GM23338 (cell line): ENCODE measurements at regions not wholly inside any gene's neighbourhood (a gene's known extent, or its start where the extent isn't known, plus 50 kb on each side); places are given as distances from the start of the nearest gene placed in this dataset.

Source experiments
- ATAC-seq: fragments of 200-7000 bp; cut with Tn5 transposase; 3 replicates; pipeline ENCODE4 v1.9.1; 2020
- DNase-seq: peaks from one replicate; pipeline ENCODE4 v3.0.0-alpha.2; 2015; ENCODE audit warnings: low spot score
- H2AFZ ChIP-seq: fragments of 200-600 bp; sonication (generic); 2 replicates; pipeline ENCODE4 v1.8.0; 2016; ENCODE audit warnings: antibody characterized with exemption, mild to moderate bottlenecking, moderate library complexity
- H3F3A ChIP-seq: fragments of 200-600 bp; sonication (generic); replicated peaks from 2 replicates; pipeline ENCODE4 v1.8.0; 2017; ENCODE audit warnings: antibody characterized with exemption, mixed run types, low read depth
- H3K27ac ChIP-seq: fragments of 200-600 bp; sonication (generic); 2 replicates; pipeline ENCODE4 v1.6.1; 2016; ENCODE audit warnings: low read depth
- H3K27me3 ChIP-seq: fragments of 200-600 bp; sonication (generic); 2 replicates; pipeline ENCODE4 v1.8.0; 2016; ENCODE audit warnings: mild to moderate bottlenecking, mixed run types, moderate library complexity; ENCODE audit not compliant: insufficient read depth
- H3K36me3 ChIP-seq: fragments of 200-600 bp; sonication (generic); 2 replicates; pipeline ENCODE4 v1.8.0; 2016; ENCODE audit warnings: mild to moderate bottlenecking; ENCODE audit not compliant: insufficient read depth
- H3K4me1 ChIP-seq: fragments of 200-600 bp; sonication (generic); 2 replicates; pipeline ENCODE4 v1.8.0; 2016; ENCODE audit warnings: mild to moderate bottlenecking, moderate library complexity; ENCODE audit not compliant: insufficient read depth
- H3K4me2 ChIP-seq: fragments of 200-600 bp; sonication (generic); 2 replicates; pipeline ENCODE4 v1.7.1; 2017; ENCODE audit warnings: mixed run types
- H3K4me3 ChIP-seq: fragments of 200-600 bp; sonication (generic); 2 replicates; pipeline ENCODE4 v1.6.1; 2016; ENCODE audit warnings: mixed run types
- H3K79me2 ChIP-seq: fragments of 200-600 bp; sonication (generic); replicated peaks from 2 replicates; pipeline ENCODE4 v1.8.0; 2017; ENCODE audit warnings: mild to moderate bottlenecking; ENCODE audit not compliant: insufficient read depth
- H3K9me2 ChIP-seq: fragments of 200-600 bp; sonication (generic); 2 replicates; pipeline ENCODE4 v1.8.0; 2017; ENCODE audit not compliant: insufficient read depth
- H4K20me1 ChIP-seq: fragments of 200-600 bp; sonication (generic); replicated peaks from 2 replicates; pipeline ENCODE4 v1.8.0; 2017; ENCODE audit warnings: mild to moderate bottlenecking; ENCODE audit not compliant: insufficient read depth
- H3K27ac Mint-ChIP-seq: 2 replicates; pipeline ENCODE4 v1.8.0; 2020; ENCODE audit warnings: inconsistent platforms, mild to moderate bottlenecking, moderate library complexity, mixed read lengths
- H3K27me3 Mint-ChIP-seq: 3 replicates; pipeline ENCODE4 v1.8.0; 2022; ENCODE audit warnings: low read depth, mild to moderate bottlenecking, moderate library complexity, mixed read lengths, inconsistent platforms; ENCODE audit not compliant: insufficient read depth, poor library complexity
- H3K36me3 Mint-ChIP-seq: 3 replicates; pipeline ENCODE4 v1.8.0; 2021; ENCODE audit warnings: low read depth, mild to moderate bottlenecking, inconsistent platforms, moderate library complexity, mixed read lengths
- H3K4me1 Mint-ChIP-seq: 3 replicates; pipeline ENCODE4 v1.8.0; 2020; ENCODE audit warnings: mild to moderate bottlenecking, inconsistent platforms, mixed read lengths
- H3K4me3 Mint-ChIP-seq: 3 replicates; pipeline ENCODE4 v1.8.0; 2021; ENCODE audit warnings: moderate library complexity, mild to moderate bottlenecking, inconsistent platforms, mixed read lengths
- H3K9me3 Mint-ChIP-seq: 3 replicates; pipeline ENCODE4 v1.8.0; 2020; ENCODE audit warnings: moderate library complexity, mild to moderate bottlenecking, inconsistent platforms, mixed read lengths
- CREB1 ChIP-seq: fragments of 250-450 bp; sonication (Bioruptor Pico); IDR thresholded peaks from 2 replicates; pipeline ENCODE4 v1.5.0; 2020; ENCODE audit warnings: low read depth, mild to moderate bottlenecking, moderate library complexity
- EZH2 ChIP-seq: fragments of 200-600 bp; sonication (generic); IDR thresholded peaks from one replicate; pipeline ENCODE4 v1.8.0; 2017; ENCODE audit warnings: antibody characterized with exemption, mild to moderate bottlenecking, low read depth; ENCODE audit not compliant: unreplicated experiment
- EZH2phosphoT487 ChIP-seq: fragments of 200-600 bp; sonication (generic); IDR thresholded peaks from one replicate; pipeline ENCODE4 v1.8.1; 2018; ENCODE audit warnings: antibody characterized with exemption; ENCODE audit not compliant: unreplicated experiment
- JUNB ChIP-seq: IDR thresholded peaks from one replicate; pipeline ENCODE4 v1.6.1; 2016; ENCODE audit warnings: antibody characterized with exemption; ENCODE audit not compliant: unreplicated experiment
- NANOG ChIP-seq: IDR thresholded peaks from 2 replicates; pipeline ENCODE4 v1.6.1; 2016; ENCODE audit warnings: antibody characterized with exemption, borderline replicate concordance
- POLR2AphosphoS5 ChIP-seq: IDR thresholded peaks from 2 replicates; pipeline ENCODE4 v1.6.1; 2016; ENCODE audit warnings: antibody characterized with exemption, low read depth
- STAT1 ChIP-seq: IDR thresholded peaks from one replicate; pipeline ENCODE4 v1.6.1; 2016; ENCODE audit warnings: antibody characterized with exemption; ENCODE audit not compliant: unreplicated experiment
- ZNF114 ChIP-seq: fragments of 250-450 bp; sonication (Bioruptor Pico); IDR thresholded peaks from 2 replicates; pipeline ENCODE4 v1.5.0; 2020; ENCODE audit warnings: mild to moderate bottlenecking, moderate library complexity
- ZNF331 ChIP-seq: fragments of 250-450 bp; sonication (Bioruptor Pico); IDR thresholded peaks from 2 replicates; pipeline ENCODE4 v1.5.0; 2020; ENCODE audit warnings: low read depth, mild to moderate bottlenecking, moderate library complexity
- TF ChIP-seq, protein P1 (sequence below): IDR thresholded peaks from 2 replicates; pipeline ENCODE4 v1.6.1; 2016; ENCODE audit warnings: antibody characterized with exemption
- TF ChIP-seq, protein P2 (sequence below): IDR thresholded peaks from one replicate; pipeline ENCODE4 v1.6.1; 2018; ENCODE audit warnings: antibody characterized with exemption; ENCODE audit not compliant: unreplicated experiment
- TF ChIP-seq, protein P3 (sequence below), 2 experiments: fragments of 200-600 bp in 1 of 2; sonication (generic) in 1 of 2; conservative IDR thresholded peaks; 2 replicates each; pipeline versions ENCODE4 v1.5.1 to v1.6.1; 2016 to 2017; ENCODE audit warnings: antibody characterized with exemption in 2 of 2, low read depth in 2 of 2, mild to moderate bottlenecking in 2 of 2, moderate library complexity in 1 of 2

DNA sequence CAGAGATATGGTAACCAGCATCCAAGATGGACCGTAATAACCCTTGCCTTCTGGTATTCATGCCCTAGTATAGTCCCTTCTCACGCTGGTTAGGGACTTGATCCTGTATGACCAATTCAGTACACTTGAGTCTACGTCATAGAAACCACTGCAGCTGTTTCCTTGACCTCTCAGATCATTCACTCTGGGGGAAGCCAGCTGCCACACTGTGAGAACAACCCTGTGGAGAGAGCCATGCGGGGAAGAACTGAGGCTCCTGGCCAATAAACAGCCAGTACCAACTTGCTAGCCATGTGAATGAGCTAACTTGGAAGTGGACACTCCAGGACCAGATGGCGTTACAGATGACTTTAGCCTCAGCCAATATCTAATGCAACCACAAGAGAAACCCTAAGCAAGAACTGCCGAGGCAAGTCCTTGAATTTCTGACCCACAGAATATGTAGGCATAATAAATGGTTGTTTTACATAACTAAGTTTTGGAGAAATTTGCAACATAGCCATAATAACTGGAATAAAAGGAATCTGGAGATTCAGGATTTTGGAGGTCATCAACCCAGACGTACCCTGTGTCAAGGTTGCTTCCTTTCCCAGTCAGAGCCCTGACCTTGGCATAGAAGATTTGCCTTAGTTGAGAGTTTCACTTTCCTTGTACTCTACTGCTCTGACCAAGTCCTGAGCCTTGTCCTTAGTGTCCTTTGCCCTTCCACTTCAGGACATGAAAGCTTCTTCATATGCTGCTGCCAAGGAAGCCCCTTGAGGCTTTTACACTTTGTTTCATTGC, 87.3 kb upstream of the ZNF81 start (continued):
- no peak for TF ChIP-seq EZH2phosphoT487
- no peak for TF ChIP-seq NANOG
- no peak for TF ChIP-seq STAT1
- TF ChIP-seq, protein P1, sequence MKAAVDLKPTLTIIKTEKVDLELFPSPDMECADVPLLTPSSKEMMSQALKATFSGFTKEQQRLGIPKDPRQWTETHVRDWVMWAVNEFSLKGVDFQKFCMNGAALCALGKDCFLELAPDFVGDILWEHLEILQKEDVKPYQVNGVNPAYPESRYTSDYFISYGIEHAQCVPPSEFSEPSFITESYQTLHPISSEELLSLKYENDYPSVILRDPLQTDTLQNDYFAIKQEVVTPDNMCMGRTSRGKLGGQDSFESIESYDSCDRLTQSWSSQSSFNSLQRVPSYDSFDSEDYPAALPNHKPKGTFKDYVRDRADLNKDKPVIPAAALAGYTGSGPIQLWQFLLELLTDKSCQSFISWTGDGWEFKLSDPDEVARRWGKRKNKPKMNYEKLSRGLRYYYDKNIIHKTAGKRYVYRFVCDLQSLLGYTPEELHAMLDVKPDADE: no peak
- no peak for TF ChIP-seq POLR2AphosphoS5
- TF ChIP-seq, protein P2, sequence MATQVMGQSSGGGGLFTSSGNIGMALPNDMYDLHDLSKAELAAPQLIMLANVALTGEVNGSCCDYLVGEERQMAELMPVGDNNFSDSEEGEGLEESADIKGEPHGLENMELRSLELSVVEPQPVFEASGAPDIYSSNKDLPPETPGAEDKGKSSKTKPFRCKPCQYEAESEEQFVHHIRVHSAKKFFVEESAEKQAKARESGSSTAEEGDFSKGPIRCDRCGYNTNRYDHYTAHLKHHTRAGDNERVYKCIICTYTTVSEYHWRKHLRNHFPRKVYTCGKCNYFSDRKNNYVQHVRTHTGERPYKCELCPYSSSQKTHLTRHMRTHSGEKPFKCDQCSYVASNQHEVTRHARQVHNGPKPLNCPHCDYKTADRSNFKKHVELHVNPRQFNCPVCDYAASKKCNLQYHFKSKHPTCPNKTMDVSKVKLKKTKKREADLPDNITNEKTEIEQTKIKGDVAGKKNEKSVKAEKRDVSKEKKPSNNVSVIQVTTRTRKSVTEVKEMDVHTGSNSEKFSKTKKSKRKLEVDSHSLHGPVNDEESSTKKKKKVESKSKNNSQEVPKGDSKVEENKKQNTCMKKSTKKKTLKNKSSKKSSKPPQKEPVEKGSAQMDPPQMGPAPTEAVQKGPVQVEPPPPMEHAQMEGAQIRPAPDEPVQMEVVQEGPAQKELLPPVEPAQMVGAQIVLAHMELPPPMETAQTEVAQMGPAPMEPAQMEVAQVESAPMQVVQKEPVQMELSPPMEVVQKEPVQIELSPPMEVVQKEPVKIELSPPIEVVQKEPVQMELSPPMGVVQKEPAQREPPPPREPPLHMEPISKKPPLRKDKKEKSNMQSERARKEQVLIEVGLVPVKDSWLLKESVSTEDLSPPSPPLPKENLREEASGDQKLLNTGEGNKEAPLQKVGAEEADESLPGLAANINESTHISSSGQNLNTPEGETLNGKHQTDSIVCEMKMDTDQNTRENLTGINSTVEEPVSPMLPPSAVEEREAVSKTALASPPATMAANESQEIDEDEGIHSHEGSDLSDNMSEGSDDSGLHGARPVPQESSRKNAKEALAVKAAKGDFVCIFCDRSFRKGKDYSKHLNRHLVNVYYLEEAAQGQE: no peak
- TF ChIP-seq EZH2: no peak
- TF ChIP-seq, protein P3, sequence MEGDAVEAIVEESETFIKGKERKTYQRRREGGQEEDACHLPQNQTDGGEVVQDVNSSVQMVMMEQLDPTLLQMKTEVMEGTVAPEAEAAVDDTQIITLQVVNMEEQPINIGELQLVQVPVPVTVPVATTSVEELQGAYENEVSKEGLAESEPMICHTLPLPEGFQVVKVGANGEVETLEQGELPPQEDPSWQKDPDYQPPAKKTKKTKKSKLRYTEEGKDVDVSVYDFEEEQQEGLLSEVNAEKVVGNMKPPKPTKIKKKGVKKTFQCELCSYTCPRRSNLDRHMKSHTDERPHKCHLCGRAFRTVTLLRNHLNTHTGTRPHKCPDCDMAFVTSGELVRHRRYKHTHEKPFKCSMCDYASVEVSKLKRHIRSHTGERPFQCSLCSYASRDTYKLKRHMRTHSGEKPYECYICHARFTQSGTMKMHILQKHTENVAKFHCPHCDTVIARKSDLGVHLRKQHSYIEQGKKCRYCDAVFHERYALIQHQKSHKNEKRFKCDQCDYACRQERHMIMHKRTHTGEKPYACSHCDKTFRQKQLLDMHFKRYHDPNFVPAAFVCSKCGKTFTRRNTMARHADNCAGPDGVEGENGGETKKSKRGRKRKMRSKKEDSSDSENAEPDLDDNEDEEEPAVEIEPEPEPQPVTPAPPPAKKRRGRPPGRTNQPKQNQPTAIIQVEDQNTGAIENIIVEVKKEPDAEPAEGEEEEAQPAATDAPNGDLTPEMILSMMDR (conservative IDR thresholded peaks at IDR 0.05; ENCODE audit: low read depth in 2 of 2): no peak
- TF ChIP-seq ZNF331: no peak
- no peak for TF ChIP-seq ZNF114 (CRISPR knock-in tag)
- TF ChIP-seq JUNB: no peak

DNA sequence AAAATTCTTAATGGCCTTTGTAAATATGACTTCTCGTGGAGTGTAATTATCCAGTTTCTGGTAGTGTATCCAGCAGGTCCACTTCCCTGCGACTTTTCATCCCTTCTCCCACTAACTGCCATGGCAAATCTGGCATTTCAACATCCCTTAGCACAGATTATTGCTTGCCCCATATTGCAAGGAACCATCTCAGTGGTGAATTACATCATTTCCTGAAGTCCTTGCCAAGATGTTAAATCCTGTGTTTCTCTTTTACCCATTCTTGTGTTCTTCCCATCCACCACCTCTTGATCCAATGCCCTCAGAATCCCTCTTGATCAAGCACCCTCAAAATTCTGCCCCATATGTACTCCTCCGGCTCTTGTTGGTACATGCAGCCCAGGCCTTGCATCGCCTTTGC, 88.1 kb upstream of the ZNF81 start:
- Histone ChIP-seq H3F3A (no peaks in the 10 kb centered on the region), H3K4me3 (no peak overlapping the region), H3K79me2 (no peaks in the 10 kb centered on the region), H4K20me1 (no peaks in the 10 kb centered on the region), H3K4me2 (no peak overlapping the region), H2AFZ (no peak overlapping the region), H3K9me2 (no peaks in the 10 kb centered on the region), H3K27ac (no peak overlapping the region), H3K36me3 (no peaks in the 10 kb centered on the region), H3K4me1 (no peaks in the 10 kb centered on the region), H3K27me3 (no peaks in the 10 kb centered on the region)
- Mint-ChIP-seq H3K4me1 (no peaks in the 10 kb centered on the region; the same call in 2 of the 3 replicates), H3K27ac (no peak overlapping the region), H3K4me3 (no peak overlapping the region), H3K9me3 (no peaks in the 10 kb centered on the region), H3K36me3 (no peaks in the 10 kb centered on the region), H3K27me3 (no peaks in the 10 kb centered on the region)
- DNase-seq (no peak), ATAC-seq (no peak)
- TF ChIP-seq ZNF331 (no peak), JUNB (no peak), CREB1 (CRISPR knock-in tag) (no peak), NANOG (no peak), STAT1 (no peak)
- TF ChIP-seq, protein P1: no peak
